HG02885 (cell line): ENCODE measurements at regions not wholly inside any gene's neighbourhood (a gene's known extent, or its start where the extent isn't known, plus 50 kb on each side); places are given as distances from the start of the nearest gene placed in this dataset.
A peak's percentile ranks its signal among the peaks of the same experiment; 100 is the strongest.

ENCODE experiments used
- ATAC-seq: cut with Tn5 transposase; IDR thresholded peaks from one replicate; pipeline ENCODE4 v1.9.1; 2021; ENCODE audit warnings: mild to moderate bottlenecking; ENCODE audit not compliant: unreplicated experiment, poor library complexity

- no peak for ATAC-seq
Measured at GRCh38 chr11:88405853-88406252, 68.3 kb upstream of the CTSC start.

GRCh38 chr11:88404932-88405710, 67.6 kb upstream of the CTSC start:
- ATAC-seq, result no peak

GRCh38 chr11:88404391-88404790, 66.9 kb upstream of the CTSC start:
- ATAC-seq, result no peak

GRCh38 chr11:88402784-88403183, 65.2 kb upstream of the CTSC start:
- no peak for ATAC-seq

- ATAC-seq, result peak; percentile 28
Measured at GRCh38 chr11:88402192-88402715, 64.7 kb upstream of the CTSC start.

- peak; percentile 26 for ATAC-seq
Measured at GRCh38 chr11:88398791-88399570, 61.4 kb upstream of the CTSC start.

GRCh38 chr11:88398372-88398771, 60.8 kb upstream of the CTSC start:
- peak; percentile 73 for ATAC-seq

- ATAC-seq, result no peak
Measured at GRCh38 chr11:88390254-88390653, 52.7 kb upstream of the CTSC start.

GRCh38 chr11:88387957-88388356, 50.4 kb upstream of the CTSC start:
- no peak for ATAC-seq
